Endothelial cell of umbilical vein (primary cell): ENCODE measurements at regions not wholly inside any gene's neighbourhood (a gene's known extent, or its start where the extent isn't known, plus 50 kb on each side); places are given as distances from the start of the nearest gene placed in this dataset.

Experiments used
- BruUV-seq: library from RNA; stranded (reverse); fragments of 400-500 nt; replicated peaks from 2 replicates; lab custom pipeline; 2021; lab: Mats Ljungman, UMichigan
- CTCF ChIA-PET: fragments of 300-600, 350-600 bp; sonication (Branson Sonifier 250); formaldehyde crosslinking; loops from one replicate; lab custom pipeline; 2021; ENCODE audit warnings: antibody characterized with exemption, inconsistent platforms; lab: Charles Lee
- POLR2A ChIA-PET: fragments of 300-600, 350-600 bp; sonication (Branson Sonifier 250); formaldehyde crosslinking; loops from one replicate; lab custom pipeline; 2021; ENCODE audit warnings: antibody characterized with exemption, inconsistent platforms; lab: Charles Lee
- DNase-seq: peaks from one replicate; pipeline ENCODE4 v3.0.0-alpha.2; 2011; ENCODE audit warnings: low read depth, low spot score
- FAIRE-seq: peaks from 2 replicates; lab custom pipeline; 2011; peaks lifted over from hg19 to GRCh38; lab: Jason Lieb, UNC
- H2AFZ ChIP-seq: 2 replicates; pipeline ENCODE4 v1.6.0; 2012; ENCODE audit warnings: low read depth, low read length, control low read depth, inconsistent platforms
- H3K27ac ChIP-seq: 2 replicates; pipeline ENCODE4 v1.5.1; 2011; ENCODE audit warnings: low read depth, mild to moderate bottlenecking, control low read depth, low read length, moderate library complexity; ENCODE audit not compliant: insufficient read depth
- H3K27me3 ChIP-seq, 2 experiments: 2 replicates each; pipeline versions ENCODE4 v1.6.0 to v1.6.1; 2011; ENCODE audit warnings: low read length in 2 of 2, mixed read lengths in 1 of 2; ENCODE audit not compliant: control insufficient read depth in 2 of 2, insufficient read depth in 2 of 2
- H3K36me3 ChIP-seq, 2 experiments: 2 replicates in 1 of 2; 3 replicates in 1 of 2; pipeline ENCODE4 v1.5.1; 2011; ENCODE audit warnings: low read length in 2 of 2, mild to moderate bottlenecking in 1 of 2, moderate library complexity in 1 of 2; ENCODE audit not compliant: control insufficient read depth in 2 of 2, insufficient read depth in 2 of 2; ENCODE audit errors: extremely low read depth in 1 of 2
- H3K4me1 ChIP-seq: 3 replicates; pipeline ENCODE4 v1.5.1; 2011; ENCODE audit warnings: mild to moderate bottlenecking, low read length; ENCODE audit not compliant: control insufficient read depth, insufficient read depth; ENCODE audit errors: extremely low read depth
- H3K4me2 ChIP-seq: 2 replicates; pipeline ENCODE4 v1.6.1; 2011; ENCODE audit warnings: low read length, control low read depth, mixed read lengths; ENCODE audit not compliant: insufficient read depth
- H3K4me3 ChIP-seq, 3 experiments: fragments of 200-600 bp in 1 of 3; sonication (generic), shearing (Covaris generic) in 1 of 3; replicated peaks in 1 of 3; 2 replicates each; pipeline ENCODE4 v1.5.1; 2011 to 2016; ENCODE audit warnings: control low read depth in 3 of 3, low read length in 3 of 3, mild to moderate bottlenecking in 2 of 3, inconsistent platforms in 1 of 3, low read depth in 1 of 3, moderate library complexity in 1 of 3; ENCODE audit not compliant: insufficient read depth in 1 of 3
- H3K79me2 ChIP-seq: 2 replicates; pipeline ENCODE4 v1.6.0; 2012; ENCODE audit warnings: low read length, inconsistent platforms; ENCODE audit not compliant: control insufficient read depth, insufficient read depth
- H3K9ac ChIP-seq: replicated peaks from 2 replicates; pipeline ENCODE3; 2011; ENCODE audit warnings: low read length, control low read depth; ENCODE audit not compliant: insufficient read depth; ENCODE audit errors: extremely low read depth
- H3K9me1 ChIP-seq: replicated peaks from 3 replicates; pipeline ENCODE4 v1.6.0; 2011; ENCODE audit warnings: mild to moderate bottlenecking, low read length; ENCODE audit not compliant: control insufficient read depth, insufficient read depth; ENCODE audit errors: extremely low read depth
- H3K9me3 ChIP-seq: replicated peaks from 2 replicates; pipeline ENCODE4 v1.5.1; 2012; ENCODE audit warnings: low read length, inconsistent platforms; ENCODE audit not compliant: control insufficient read depth, insufficient read depth
- H4K20me1 ChIP-seq: replicated peaks from 2 replicates; pipeline ENCODE3; 2011; ENCODE audit warnings: mild to moderate bottlenecking, low read length; ENCODE audit not compliant: control insufficient read depth, insufficient read depth; ENCODE audit errors: extremely low read depth
- CTCF ChIP-seq, 2 donors: IDR thresholded peaks; 1 replicate in 1 of 2; 2 replicates in 1 of 2; pipeline ENCODE4 v1.5.1; 2011; ENCODE audit warnings: low read length in 2 of 2, mild to moderate bottlenecking in 2 of 2, moderate library complexity in 2 of 2, control low read depth in 1 of 2, inconsistent platforms in 1 of 2, low read depth in 1 of 2; ENCODE audit not compliant: insufficient read depth in 1 of 2; ENCODE audit errors: extremely low read depth in 1 of 2
- EZH2 ChIP-seq: IDR thresholded peaks from 2 replicates; pipeline ENCODE4 v1.6.1; 2012; ENCODE audit warnings: borderline replicate concordance, low read depth, mild to moderate bottlenecking, moderate library complexity, low read length, inconsistent platforms; ENCODE audit not compliant: severe bottlenecking
- FOS ChIP-seq: IDR thresholded peaks from 2 replicates; pipeline ENCODE4 v1.6.1; 2011; ENCODE audit warnings: mild to moderate bottlenecking, low read length, moderate library complexity, borderline replicate concordance; ENCODE audit not compliant: insufficient read depth
- MAX ChIP-seq: IDR thresholded peaks from 2 replicates; pipeline ENCODE4 v1.6.1; 2011; ENCODE audit not compliant: insufficient read depth, insufficient read length
- dilution Hi-C: fragments of 300-500 bp; cut with MboI; formaldehyde crosslinking; loops from one replicate; pipeline ENCODE4 v1.15.0; 2019; ENCODE audit warnings: low sequenced_read_pairs; ENCODE audit not compliant: extremely low pct_ligation_motif_present
- intact Hi-C: fragments of 100-400 bp; cut with micrococcal nuclease; formaldehyde crosslinking; loops from one replicate; pipeline ENCODE4 v1.10.0; 2022

GRCh38 chr1:113247355-113247754 lies 143.0 kb upstream of the MAGI3 start:
- Histone ChIP-seq H2AFZ (no peak overlapping the region), H3K36me3 (no peaks in the 10 kb centered on the region), H3K9me3 (no peaks in the 10 kb centered on the region), H3K9me1 (no peaks in the 10 kb centered on the region), H3K4me1 (no peaks in the 10 kb centered on the region), H3K4me2 (no peak overlapping the region), H3K4me3 (no peak overlapping the region), H4K20me1 (no peaks in the 10 kb centered on the region), H3K27me3 (peaks cover 6 to 8% of the 10 kb centered on the region in 2 experiments), H3K9ac (no peak overlapping the region), H3K27ac (no peak overlapping the region), H3K79me2 (no peaks in the 10 kb centered on the region)
- DNase-seq = no peak
- no TSS peak for BruUV-seq
- CTCF ChIA-PET = no interaction called here
- dilution Hi-C loops (no loop called here), intact Hi-C loops (no loop called here)
- TF ChIP-seq EZH2 (no peak), FOS (no peak), MAX (no peak), CTCF (IDR thresholded peaks at IDR 0.05; ENCODE audit: extremely low read depth in 1 of 2, insufficient read depth in 1 of 2, low read depth in 1 of 2, low read length in 2 of 2) (no peak)
- FAIRE-seq = no peak
- POLR2A ChIA-PET = no interaction called here

GRCh38 chr1:113247782-113248181 lies 142.5 kb upstream of the MAGI3 start:
- no peaks in the 10 kb centered on the region for H3K36me3 ChIP-seq
- no peaks in the 10 kb centered on the region for H3K79me2 ChIP-seq
- H3K9ac ChIP-seq = no peak overlapping the region
- peaks cover 5 to 7% of the 10 kb centered on the region in 2 experiments for H3K27me3 ChIP-seq
- no peak for TF ChIP-seq FOS
- TF ChIP-seq EZH2 = no peak
- no peaks in the 10 kb centered on the region for H3K9me3 ChIP-seq
- H3K4me3 ChIP-seq = no peak overlapping the region
- no peaks in the 10 kb centered on the region for H4K20me1 ChIP-seq
- POLR2A ChIA-PET = no interaction called here
- intact Hi-C loops = no loop called here
- no peak for FAIRE-seq
- H2AFZ ChIP-seq = no peak overlapping the region
- H3K4me1 ChIP-seq = no peaks in the 10 kb centered on the region
- no TSS peak for BruUV-seq
- no peak overlapping the region for H3K27ac ChIP-seq
- CTCF ChIA-PET = no interaction called here
- no peak overlapping the region for H3K4me2 ChIP-seq
- H3K9me1 ChIP-seq = no peaks in the 10 kb centered on the region
- DNase-seq = no peak
- dilution Hi-C loops = no loop called here
